H1 (cell line): ENCODE measurements at regions not wholly inside any gene's neighbourhood (a gene's known extent, or its start where the extent isn't known, plus 50 kb on each side); places are given as distances from the start of the nearest gene placed in this dataset.

Experiments
- CTCF ChIA-PET: fragments of 300-600 bp; sonication (Branson Sonifier 250); formaldehyde crosslinking; loops from one replicate; lab custom pipeline; 2021; ENCODE audit not compliant: partially characterized antibody; lab: Charles Lee
- POLR2A ChIA-PET: fragments of 300-600 bp; sonication (Branson Sonifier 250); formaldehyde crosslinking; loops from one replicate; lab custom pipeline; 2021; ENCODE audit warnings: inconsistent platforms; ENCODE audit not compliant: partially characterized antibody; lab: Charles Lee
- DNase-seq, 2 experiments: peaks; one replicate each; pipeline versions ENCODE4 v3.0.0 to v3.0.0-alpha.2; 2010 to 2022; ENCODE audit warnings: low spot score in 2 of 2, low read depth in 1 of 2, mixed read lengths in 1 of 2
- FAIRE-seq: peaks from 2 replicates; lab custom pipeline; 2011; peaks lifted over from hg19 to GRCh38; lab: Jason Lieb, UNC
- H2AFZ ChIP-seq: 2 replicates; pipeline ENCODE4 v1.8.1; 2012; ENCODE audit warnings: low read length, inconsistent platforms
- H2AK5ac ChIP-seq: 2 replicates; pipeline ENCODE4 v1.6.1; 2013; ENCODE audit warnings: low read depth, low read length
- H2BK120ac ChIP-seq: replicated peaks from 2 replicates; pipeline ENCODE3; 2013; ENCODE audit warnings: low read depth, low read length, inconsistent platforms
- H2BK12ac ChIP-seq: 2 replicates; pipeline ENCODE4 v1.6.1; 2013; ENCODE audit warnings: low read depth, low read length
- H2BK15ac ChIP-seq: 2 replicates; pipeline ENCODE4 v1.6.1; 2013; ENCODE audit warnings: low read length
- H2BK20ac ChIP-seq: 2 replicates; pipeline ENCODE4 v1.6.1; 2013; ENCODE audit warnings: low read length
- H2BK5ac ChIP-seq: 2 replicates; pipeline ENCODE4 v1.6.1; 2013; ENCODE audit warnings: low read depth, low read length
- H3K14ac ChIP-seq: 2 replicates; pipeline ENCODE4 v1.6.1; 2013; ENCODE audit warnings: inconsistent platforms; ENCODE audit not compliant: insufficient read length
- H3K18ac ChIP-seq: 2 replicates; pipeline ENCODE4 v1.6.1; 2013; ENCODE audit warnings: low read length; ENCODE audit errors: extremely low read depth
- H3K23ac ChIP-seq: 2 replicates; pipeline ENCODE4 v1.6.1; 2013; ENCODE audit warnings: inconsistent platforms; ENCODE audit not compliant: insufficient read length
- H3K23me2 ChIP-seq: 2 replicates; pipeline ENCODE4 v1.6.1; 2013; ENCODE audit warnings: low read depth, low read length
- H3K27ac ChIP-seq: 2 replicates; pipeline ENCODE4 v1.6.1; 2011; ENCODE audit warnings: low read depth, low read length, inconsistent platforms
- H3K27me3 ChIP-seq, 4 experiments: replicated peaks in 1 of 4; 1 replicate in 1 of 4; 2 replicates in 3 of 4; pipeline versions ENCODE4 v1.6.1 to v1.8.1; 2011 to 2013; ENCODE audit warnings: low read length in 3 of 4, mild to moderate bottlenecking in 3 of 4, inconsistent platforms in 2 of 4, mixed read lengths in 2 of 4, moderate library complexity in 1 of 4; ENCODE audit not compliant: control insufficient read depth in 3 of 4, insufficient read depth in 3 of 4; ENCODE audit errors: extremely low read depth in 1 of 4
- H3K36me3 ChIP-seq, 4 experiments: 2 replicates each; pipeline versions ENCODE4 v1.6.1 to v1.8.1; 2011 to 2013; ENCODE audit warnings: mild to moderate bottlenecking in 4 of 4, low read length in 3 of 4, moderate library complexity in 2 of 4, control low read depth in 1 of 4, inconsistent platforms in 1 of 4; ENCODE audit not compliant: insufficient read depth in 4 of 4, control insufficient read depth in 2 of 4
- H3K4ac ChIP-seq: replicated peaks from 2 replicates; pipeline ENCODE3; 2013; ENCODE audit warnings: low read length, low read depth, mixed read lengths, inconsistent platforms; ENCODE audit not compliant: insufficient read length
- H3K4me1 ChIP-seq, 4 experiments: replicated peaks in 1 of 4; 1 replicate in 1 of 4; 2 replicates in 3 of 4; pipeline versions ENCODE4 v1.6.1 to v1.8.1; 2011 to 2013; ENCODE audit warnings: low read length in 3 of 4, inconsistent platforms in 2 of 4, mixed read lengths in 1 of 4; ENCODE audit not compliant: insufficient read depth in 4 of 4, control insufficient read depth in 3 of 4
- H3K4me2 ChIP-seq, 2 experiments: 2 replicates each; pipeline versions ENCODE4 v1.6.1 to v1.8.1; 2011 to 2013; ENCODE audit warnings: low read depth in 2 of 2, low read length in 2 of 2, control low read depth in 1 of 2, inconsistent platforms in 1 of 2, mild to moderate bottlenecking in 1 of 2; ENCODE audit not compliant: insufficient read depth in 1 of 2
- H3K4me3 ChIP-seq, 4 experiments: fragments of 200-600, 300-600 bp in 1 of 4; sonication (generic), shearing (Covaris generic), sonication (Bioruptor Twin) in 1 of 4; 2 replicates each; pipeline versions ENCODE4 v1.5.1 to v1.8.1; 2011 to 2016; ENCODE audit warnings: low read length in 4 of 4, low read depth in 3 of 4, control low read depth in 2 of 4, inconsistent platforms in 2 of 4, mild to moderate bottlenecking in 2 of 4, mixed read lengths in 1 of 4, moderate library complexity in 1 of 4; ENCODE audit not compliant: insufficient read depth in 2 of 4; ENCODE audit errors: extremely low read depth in 1 of 4
- H3K56ac ChIP-seq: replicated peaks from 2 replicates; pipeline ENCODE3; 2013; ENCODE audit warnings: low read depth, mild to moderate bottlenecking, mixed read lengths, low read length, inconsistent platforms; ENCODE audit not compliant: insufficient read length
- H3K79me1 ChIP-seq: 2 replicates; pipeline ENCODE4 v1.6.1; 2013; ENCODE audit warnings: low read depth, low read length, control low read depth
- H3K79me2 ChIP-seq, 2 experiments: 2 replicates each; pipeline versions ENCODE4 v1.6.1 to v1.8.1; 2012 to 2013; ENCODE audit warnings: low read length in 2 of 2, mild to moderate bottlenecking in 2 of 2, inconsistent platforms in 1 of 2; ENCODE audit not compliant: insufficient read depth in 2 of 2, control insufficient read depth in 1 of 2
- H3K9ac ChIP-seq, 4 experiments: replicated peaks in 1 of 4; 1 replicate in 1 of 4; 2 replicates in 3 of 4; pipeline versions ENCODE4 v1.6.1 to v1.8.1; 2011 to 2013; ENCODE audit warnings: low read depth in 3 of 4, low read length in 3 of 4, control low read depth in 2 of 4, mild to moderate bottlenecking in 2 of 4, moderate library complexity in 2 of 4, inconsistent platforms in 1 of 4; ENCODE audit errors: extremely low read depth in 1 of 4
- H3K9me3 ChIP-seq, 2 experiments: 2 replicates each; pipeline versions ENCODE4 v1.6.1 to v1.8.1; 2012 to 2013; ENCODE audit warnings: mild to moderate bottlenecking in 2 of 2, moderate library complexity in 2 of 2, control low read depth in 1 of 2, inconsistent platforms in 1 of 2, low read depth in 1 of 2, low read length in 1 of 2, mixed read lengths in 1 of 2; ENCODE audit not compliant: insufficient read depth in 2 of 2
- H4K20me1 ChIP-seq, 2 experiments: replicated peaks in 1 of 2; 2 replicates each; pipeline versions ENCODE3 to v1.8.1; 2011 to 2013; ENCODE audit warnings: inconsistent platforms in 2 of 2, low read length in 2 of 2, mild to moderate bottlenecking in 1 of 2; ENCODE audit not compliant: insufficient read depth in 2 of 2, control insufficient read depth in 1 of 2
- H4K5ac ChIP-seq: 2 replicates; pipeline ENCODE4 v1.6.1; 2013; ENCODE audit warnings: low read length, low read depth, mixed read lengths, inconsistent platforms; ENCODE audit not compliant: insufficient read length
- H4K8ac ChIP-seq: 2 replicates; pipeline ENCODE4 v1.8.0; 2013; ENCODE audit warnings: mild to moderate bottlenecking, moderate library complexity, low read length, inconsistent platforms; ENCODE audit not compliant: insufficient read depth; ENCODE audit errors: extremely low read depth
- H4K91ac ChIP-seq: replicated peaks from 2 replicates; pipeline ENCODE3; 2013; ENCODE audit warnings: low read length, mixed read lengths, inconsistent platforms; ENCODE audit not compliant: insufficient read length
- ASH2L ChIP-seq: fragments of 200-600, 300-600 bp; sonication (generic); IDR thresholded peaks from one replicate; pipeline ENCODE4 v1.7.1; 2017; ENCODE audit warnings: low read length
- ATF2 ChIP-seq: IDR thresholded peaks from 2 replicates; pipeline ENCODE4 v1.6.1; 2012; ENCODE audit warnings: low read length, inconsistent platforms
- ATF3 ChIP-seq: IDR thresholded peaks from 2 replicates; pipeline ENCODE4 v1.6.1; 2011; ENCODE audit warnings: low read depth, mild to moderate bottlenecking, low read length; ENCODE audit not compliant: insufficient read depth
- CEBPB ChIP-seq: IDR thresholded peaks from 2 replicates; pipeline ENCODE4 v1.6.1; 2012; ENCODE audit warnings: low read depth, low read length
- E2F6 ChIP-seq: IDR thresholded peaks from 2 replicates; pipeline ENCODE4 v1.6.1; 2012; ENCODE audit warnings: inconsistent platforms
- JUND ChIP-seq: IDR thresholded peaks from 2 replicates; pipeline ENCODE4 v1.6.1; 2011; ENCODE audit warnings: mild to moderate bottlenecking, improper control_type of control experiment, low read length
- NANOG ChIP-seq: IDR thresholded peaks from 2 replicates; pipeline ENCODE4 v1.6.1; 2011; ENCODE audit warnings: low read length, low read depth, mild to moderate bottlenecking, inconsistent platforms; ENCODE audit not compliant: insufficient read depth, poor library complexity, severe bottlenecking
- POLR2AphosphoS5 ChIP-seq: IDR thresholded peaks from 2 replicates; pipeline ENCODE4 v1.6.1; 2011; ENCODE audit warnings: low read depth, low read length
- TCF12 ChIP-seq: IDR thresholded peaks from 2 replicates; pipeline ENCODE4 v1.6.1; 2011; ENCODE audit warnings: low read depth, mild to moderate bottlenecking, low read length
- WGBS, 2 experiments: shearing (Covaris generic) in 1 of 2; methylation state at CpG; one replicate each; pipeline versions ENCODE4 v1.1.6 to v1.1.7; 2013 to 2015; ENCODE audit warnings: low lambda C conversion rate in 2 of 2, mixed read lengths in 2 of 2, inconsistent platforms in 1 of 2, low coverage in 1 of 2, missing lambda C conversion rate in 1 of 2; ENCODE audit not compliant: insufficient replicate concordance in 2 of 2, insufficient coverage in 1 of 2, insufficient read length in 1 of 2; ENCODE audit errors: extremely low coverage in 1 of 2, missing lambda C conversion rate in 1 of 2; 5-methylcytosine and 5-hydroxymethylcytosine counted together

GRCh38 chr5:124941051-124942049 is 194.9 kb upstream of the ZNF608 start:
- FAIRE-seq, result no peak
- TF ChIP-seq TCF12 (no peak), E2F6 (no peak), ATF2 (no peak), CEBPB (no peak), JUND (no peak), POLR2AphosphoS5 (no peak), ATF3 (no peak), ASH2L (no peak), NANOG (no peak)

More at GRCh38 chr5:124941051-124942049, 194.9 kb upstream of the ZNF608 start:
- Histone ChIP-seq H3K27me3 (no peaks in the 10 kb centered on the region), H3K23me2 (no peaks in the 10 kb centered on the region), H3K18ac (no peak overlapping the region), H3K4me3 (no peak overlapping the region), H2BK120ac (no peak overlapping the region), H2BK5ac (no peak overlapping the region), H3K4me2 (no peak overlapping the region), H3K27ac (no peak overlapping the region), H4K20me1 (no peaks in the 10 kb centered on the region), H3K9me3 (no peaks in the 10 kb centered on the region), H2BK15ac (no peak overlapping the region), H2AK5ac (no peak overlapping the region), H4K91ac (no peak overlapping the region), H3K56ac (no peak overlapping the region), H2BK12ac (no peak overlapping the region), H3K23ac (no peak overlapping the region), H3K36me3 (no peaks in the 10 kb centered on the region; a peak in 3 of 8 replicates), H3K4me1 (no peaks in the 10 kb centered on the region), H3K9ac (no peak overlapping the region), H3K14ac (no peak overlapping the region), H2BK20ac (no peak overlapping the region), H4K8ac (no peak overlapping the region), H3K79me1 (no peaks in the 10 kb centered on the region), H3K4ac (no peak overlapping the region), H4K5ac (no peak overlapping the region), H2AFZ (no peak overlapping the region), H3K79me2 (no peaks in the 10 kb centered on the region)
- CTCF ChIA-PET, result interaction anchor here (0.6 to 1.2 kb wide), 2 partner anchors 74 to 458 kb away, joined by 3 read pairs; no protein-coding TSS in a partner anchor
- POLR2A ChIA-PET, result no interaction called here
- DNase-seq, result no peak
- WGBS, 2 experiments, result 84% methylated on average over 10 of the region's 10 CpGs; no CpG with 5 or more reads in 1 of the 2 experiments
